ENCODE measurements at regions not wholly inside any gene's neighbourhood (a gene's known extent, or its start where the extent isn't known, plus 50 kb on each side); places are given as distances from the start of the nearest gene placed in this dataset.

DNA sequence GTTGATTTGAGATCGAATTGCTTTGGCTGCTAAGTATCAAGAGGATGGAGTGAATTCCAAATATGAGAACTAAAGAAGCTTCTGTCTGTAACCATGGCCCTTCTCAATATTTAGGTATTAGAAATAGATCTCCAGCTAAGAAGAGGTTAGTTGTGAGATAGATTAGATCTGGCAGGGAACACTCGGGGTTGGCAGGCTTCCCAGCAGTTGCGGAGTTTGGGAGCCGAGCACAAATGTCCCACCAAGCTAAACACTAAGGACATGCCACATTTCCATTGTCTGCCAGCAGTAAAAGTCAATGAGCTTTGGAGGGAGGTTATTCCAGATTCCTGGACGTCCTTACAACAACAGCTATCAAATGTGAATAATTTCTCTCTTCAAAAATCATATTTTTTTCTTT, 85.8 kb downstream of the TAF11L14 start:
- Histone ChIP-seq H3K4me1 (no peaks in the 10 kb centered on the region), H3K4me3 (no peak overlapping the region), H3K9me3 (no peaks in the 10 kb centered on the region), H3K27me3 (no peaks in the 10 kb centered on the region), H3K36me3 (no peaks in the 10 kb centered on the region), H3K27ac (no peak overlapping the region)
- intact Hi-C loops (cut with DNase I) = no loop called here
- DNase-seq (ENCODE audit: extremely low spot score in 2 of 2) = no peak
- TF ChIP-seq POLR2AphosphoS5 (IDR thresholded peaks at IDR 0.05; ENCODE audit: insufficient read depth in 1 of 2, low read depth in 1 of 2) (no peak), POLR2A (IDR thresholded peaks at IDR 0.05) (no peak), CTCF (IDR thresholded peaks at IDR 0.05) (no peak)

DNA sequence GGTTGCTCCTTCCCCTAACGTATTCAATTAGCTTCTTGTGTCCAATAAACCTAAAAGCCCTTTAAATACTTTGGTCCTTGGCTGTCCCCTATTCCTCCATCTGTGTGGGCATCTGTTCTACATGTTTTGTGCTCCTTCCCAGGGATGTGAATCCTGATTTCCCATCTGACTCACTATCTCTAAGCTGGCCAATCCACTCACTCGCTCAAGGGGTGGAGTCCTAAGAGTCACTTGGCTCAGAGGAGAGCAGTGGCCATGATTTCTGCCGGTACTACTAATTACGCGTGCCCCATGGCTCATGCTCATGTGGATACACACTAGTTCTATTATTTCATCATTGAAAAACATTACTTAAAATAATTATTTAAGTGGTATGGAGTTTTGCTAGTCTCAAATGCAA, 89.6 kb downstream of the TAF11L14 start:
- intact Hi-C loops (cut with DNase I) = no loop called here
- no peak for TF ChIP-seq POLR2A (IDR thresholded peaks at IDR 0.05)
- no peak for TF ChIP-seq POLR2AphosphoS5 (IDR thresholded peaks at IDR 0.05; ENCODE audit: insufficient read depth in 1 of 2, low read depth in 1 of 2)
- no peak for TF ChIP-seq CTCF (IDR thresholded peaks at IDR 0.05)
- no peaks in the 10 kb centered on the region for H3K36me3 ChIP-seq
- H3K27ac ChIP-seq = no peak overlapping the region
- H3K4me3 ChIP-seq = no peak overlapping the region
- H3K9me3 ChIP-seq = no peaks in the 10 kb centered on the region
- DNase-seq (ENCODE audit: extremely low spot score in 2 of 2) = no peak
- H3K4me1 ChIP-seq = no peaks in the 10 kb centered on the region
- no peaks in the 10 kb centered on the region for H3K27me3 ChIP-seq

DNA sequence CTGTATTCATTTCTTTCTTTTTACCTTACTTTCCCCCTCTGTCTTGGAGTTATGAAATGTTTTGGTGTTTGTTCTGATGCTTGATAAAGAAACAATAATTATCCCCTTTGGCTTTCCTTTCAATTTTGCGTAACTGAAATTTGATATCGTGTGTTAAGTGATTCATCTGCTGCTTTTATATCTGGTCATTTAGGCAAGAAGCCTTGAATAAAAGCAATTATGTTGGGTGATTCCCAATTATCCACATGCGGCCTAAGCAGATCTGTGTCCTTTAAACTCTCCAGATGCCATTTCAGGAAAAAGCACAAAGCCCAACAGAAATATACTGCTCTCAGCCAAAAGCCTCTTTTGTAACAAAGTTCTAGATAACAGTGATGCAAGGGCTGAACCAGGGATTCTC, 92.8 kb downstream of the TAF11L14 start:
- intact Hi-C loops (cut with DNase I) = no loop called here
- Histone ChIP-seq H3K9me3 (no peaks in the 10 kb centered on the region), H3K27me3 (no peaks in the 10 kb centered on the region), H3K4me3 (no peak overlapping the region), H3K36me3 (no peaks in the 10 kb centered on the region), H3K27ac (no peak overlapping the region), H3K4me1 (no peaks in the 10 kb centered on the region)
- no peak for DNase-seq (ENCODE audit: extremely low spot score in 2 of 2)
- TF ChIP-seq POLR2AphosphoS5 (IDR thresholded peaks at IDR 0.05; ENCODE audit: insufficient read depth in 1 of 2, low read depth in 1 of 2) (no peak), POLR2A (IDR thresholded peaks at IDR 0.05) (no peak)

GRCh38 chr5:17730421-17730820, 96.2 kb downstream of the TAF11L14 start:
- intact Hi-C loops (cut with DNase I) = no loop called here
- no peaks in the 10 kb centered on the region for H3K9me3 ChIP-seq
- no peak overlapping the region for H3K27ac ChIP-seq
- no peak for DNase-seq (ENCODE audit: extremely low spot score in 2 of 2)
- H3K27me3 ChIP-seq = no peaks in the 10 kb centered on the region
- H3K4me1 ChIP-seq = no peaks in the 10 kb centered on the region
- no peaks in the 10 kb centered on the region for H3K36me3 ChIP-seq
- no peak overlapping the region for H3K4me3 ChIP-seq
- TF ChIP-seq POLR2AphosphoS5 (IDR thresholded peaks at IDR 0.05; ENCODE audit: insufficient read depth in 1 of 2, low read depth in 1 of 2) (no peak), POLR2A (IDR thresholded peaks at IDR 0.05) (no peak), CTCF (IDR thresholded peaks at IDR 0.05) (no peak)

- TF ChIP-seq POLR2A (IDR thresholded peaks at IDR 0.05) (no peak), POLR2AphosphoS5 (IDR thresholded peaks at IDR 0.05; ENCODE audit: insufficient read depth in 1 of 2, low read depth in 1 of 2) (no peak), CTCF (IDR thresholded peaks at IDR 0.05) (no peak)
- no peak overlapping the region for H3K4me3 ChIP-seq
- no peaks in the 10 kb centered on the region for H3K36me3 ChIP-seq
- no peak overlapping the region for H3K27ac ChIP-seq
- no peaks in the 10 kb centered on the region for H3K4me1 ChIP-seq
- H3K9me3 ChIP-seq = no peaks in the 10 kb centered on the region
- no peaks in the 10 kb centered on the region for H3K27me3 ChIP-seq
- no peak for DNase-seq (ENCODE audit: extremely low spot score in 2 of 2)
- intact Hi-C loops (cut with DNase I) = no loop called here
Observed at GRCh38 chr5:17732351-17732923, 98.2 kb downstream of the TAF11L14 start.

Data from vagina (tissue), 2 donors.